H1 (cell line): ENCODE measurements at regions not wholly inside any gene's neighbourhood (a gene's known extent, or its start where the extent isn't known, plus 50 kb on each side); places are given as distances from the start of the nearest gene placed in this dataset.

ENCODE experiments used
- BACH1 ChIP-seq: IDR thresholded peaks from 2 replicates; pipeline ENCODE4 v1.6.1; 2012; ENCODE audit warnings: low read length, improper control_type of control experiment
- HDAC2 ChIP-seq, 2 experiments: fragments of 300-600 bp in 1 of 2; sonication (generic) in 1 of 2; IDR thresholded peaks; 2 replicates each; pipeline ENCODE4 v1.6.1; 2011 to 2012; ENCODE audit warnings: low read depth in 2 of 2, low read length in 2 of 2, mild to moderate bottlenecking in 2 of 2, moderate library complexity in 2 of 2, borderline replicate concordance in 1 of 2, inconsistent platforms in 1 of 2
- KDM1A ChIP-seq: fragments of 200-600, 300-600 bp; sonication (generic); IDR thresholded peaks from 2 replicates; pipeline ENCODE4 v1.7.1; 2016; ENCODE audit warnings: mild to moderate bottlenecking, low read length, borderline replicate concordance
- SIN3A ChIP-seq, 2 experiments: IDR thresholded peaks in 1 of 2; conservative IDR thresholded peaks in 1 of 2; 2 replicates each; pipeline ENCODE4 v1.6.1; 2011 to 2012; ENCODE audit warnings: low read length in 2 of 2, improper control_type of control experiment in 1 of 2, low read depth in 1 of 2, mild to moderate bottlenecking in 1 of 2
- TEAD4 ChIP-seq: IDR thresholded peaks from 2 replicates; pipeline ENCODE4 v1.6.1; 2012; ENCODE audit warnings: low read depth, low read length, inconsistent platforms, mixed read lengths
- TF ChIP-seq, protein P1 (sequence below): fragments of 300-600 bp; sonication (generic); IDR thresholded peaks from 2 replicates; pipeline ENCODE4 v1.7.1; 2012; ENCODE audit warnings: low read length, moderate library complexity, mild to moderate bottlenecking, inconsistent platforms; ENCODE audit not compliant: insufficient replicate concordance
- TF ChIP-seq, protein P2 (sequence below): IDR thresholded peaks from 2 replicates; pipeline ENCODE4 v1.6.1; 2011; ENCODE audit warnings: low read depth, mild to moderate bottlenecking, low read length; ENCODE audit not compliant: insufficient read depth
- TF ChIP-seq, protein P3 (sequence below): IDR thresholded peaks from 2 replicates; pipeline ENCODE4 v1.6.1; 2012; ENCODE audit warnings: low read length, inconsistent platforms

DNA sequence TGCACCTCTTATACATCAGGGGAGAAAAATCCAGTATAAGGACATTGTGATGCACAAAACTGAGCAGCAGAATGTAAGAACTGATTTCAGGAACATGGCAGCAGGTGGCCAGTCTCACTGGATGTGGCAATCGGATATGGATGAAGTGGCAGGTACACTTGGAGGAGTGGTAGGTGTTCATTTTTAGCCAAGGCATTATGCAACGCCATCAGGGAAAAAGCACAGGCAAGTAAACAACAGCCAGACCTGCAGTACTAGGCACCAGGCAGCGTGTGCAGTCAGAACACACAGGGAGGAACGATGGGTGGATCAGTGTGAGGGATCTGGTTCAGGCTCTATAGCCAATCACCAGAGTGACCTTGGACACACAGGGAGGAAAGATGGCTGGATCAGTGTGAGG lies 77.4 kb upstream of the GCFC2 start (continued):
- TF ChIP-seq, protein P1, sequence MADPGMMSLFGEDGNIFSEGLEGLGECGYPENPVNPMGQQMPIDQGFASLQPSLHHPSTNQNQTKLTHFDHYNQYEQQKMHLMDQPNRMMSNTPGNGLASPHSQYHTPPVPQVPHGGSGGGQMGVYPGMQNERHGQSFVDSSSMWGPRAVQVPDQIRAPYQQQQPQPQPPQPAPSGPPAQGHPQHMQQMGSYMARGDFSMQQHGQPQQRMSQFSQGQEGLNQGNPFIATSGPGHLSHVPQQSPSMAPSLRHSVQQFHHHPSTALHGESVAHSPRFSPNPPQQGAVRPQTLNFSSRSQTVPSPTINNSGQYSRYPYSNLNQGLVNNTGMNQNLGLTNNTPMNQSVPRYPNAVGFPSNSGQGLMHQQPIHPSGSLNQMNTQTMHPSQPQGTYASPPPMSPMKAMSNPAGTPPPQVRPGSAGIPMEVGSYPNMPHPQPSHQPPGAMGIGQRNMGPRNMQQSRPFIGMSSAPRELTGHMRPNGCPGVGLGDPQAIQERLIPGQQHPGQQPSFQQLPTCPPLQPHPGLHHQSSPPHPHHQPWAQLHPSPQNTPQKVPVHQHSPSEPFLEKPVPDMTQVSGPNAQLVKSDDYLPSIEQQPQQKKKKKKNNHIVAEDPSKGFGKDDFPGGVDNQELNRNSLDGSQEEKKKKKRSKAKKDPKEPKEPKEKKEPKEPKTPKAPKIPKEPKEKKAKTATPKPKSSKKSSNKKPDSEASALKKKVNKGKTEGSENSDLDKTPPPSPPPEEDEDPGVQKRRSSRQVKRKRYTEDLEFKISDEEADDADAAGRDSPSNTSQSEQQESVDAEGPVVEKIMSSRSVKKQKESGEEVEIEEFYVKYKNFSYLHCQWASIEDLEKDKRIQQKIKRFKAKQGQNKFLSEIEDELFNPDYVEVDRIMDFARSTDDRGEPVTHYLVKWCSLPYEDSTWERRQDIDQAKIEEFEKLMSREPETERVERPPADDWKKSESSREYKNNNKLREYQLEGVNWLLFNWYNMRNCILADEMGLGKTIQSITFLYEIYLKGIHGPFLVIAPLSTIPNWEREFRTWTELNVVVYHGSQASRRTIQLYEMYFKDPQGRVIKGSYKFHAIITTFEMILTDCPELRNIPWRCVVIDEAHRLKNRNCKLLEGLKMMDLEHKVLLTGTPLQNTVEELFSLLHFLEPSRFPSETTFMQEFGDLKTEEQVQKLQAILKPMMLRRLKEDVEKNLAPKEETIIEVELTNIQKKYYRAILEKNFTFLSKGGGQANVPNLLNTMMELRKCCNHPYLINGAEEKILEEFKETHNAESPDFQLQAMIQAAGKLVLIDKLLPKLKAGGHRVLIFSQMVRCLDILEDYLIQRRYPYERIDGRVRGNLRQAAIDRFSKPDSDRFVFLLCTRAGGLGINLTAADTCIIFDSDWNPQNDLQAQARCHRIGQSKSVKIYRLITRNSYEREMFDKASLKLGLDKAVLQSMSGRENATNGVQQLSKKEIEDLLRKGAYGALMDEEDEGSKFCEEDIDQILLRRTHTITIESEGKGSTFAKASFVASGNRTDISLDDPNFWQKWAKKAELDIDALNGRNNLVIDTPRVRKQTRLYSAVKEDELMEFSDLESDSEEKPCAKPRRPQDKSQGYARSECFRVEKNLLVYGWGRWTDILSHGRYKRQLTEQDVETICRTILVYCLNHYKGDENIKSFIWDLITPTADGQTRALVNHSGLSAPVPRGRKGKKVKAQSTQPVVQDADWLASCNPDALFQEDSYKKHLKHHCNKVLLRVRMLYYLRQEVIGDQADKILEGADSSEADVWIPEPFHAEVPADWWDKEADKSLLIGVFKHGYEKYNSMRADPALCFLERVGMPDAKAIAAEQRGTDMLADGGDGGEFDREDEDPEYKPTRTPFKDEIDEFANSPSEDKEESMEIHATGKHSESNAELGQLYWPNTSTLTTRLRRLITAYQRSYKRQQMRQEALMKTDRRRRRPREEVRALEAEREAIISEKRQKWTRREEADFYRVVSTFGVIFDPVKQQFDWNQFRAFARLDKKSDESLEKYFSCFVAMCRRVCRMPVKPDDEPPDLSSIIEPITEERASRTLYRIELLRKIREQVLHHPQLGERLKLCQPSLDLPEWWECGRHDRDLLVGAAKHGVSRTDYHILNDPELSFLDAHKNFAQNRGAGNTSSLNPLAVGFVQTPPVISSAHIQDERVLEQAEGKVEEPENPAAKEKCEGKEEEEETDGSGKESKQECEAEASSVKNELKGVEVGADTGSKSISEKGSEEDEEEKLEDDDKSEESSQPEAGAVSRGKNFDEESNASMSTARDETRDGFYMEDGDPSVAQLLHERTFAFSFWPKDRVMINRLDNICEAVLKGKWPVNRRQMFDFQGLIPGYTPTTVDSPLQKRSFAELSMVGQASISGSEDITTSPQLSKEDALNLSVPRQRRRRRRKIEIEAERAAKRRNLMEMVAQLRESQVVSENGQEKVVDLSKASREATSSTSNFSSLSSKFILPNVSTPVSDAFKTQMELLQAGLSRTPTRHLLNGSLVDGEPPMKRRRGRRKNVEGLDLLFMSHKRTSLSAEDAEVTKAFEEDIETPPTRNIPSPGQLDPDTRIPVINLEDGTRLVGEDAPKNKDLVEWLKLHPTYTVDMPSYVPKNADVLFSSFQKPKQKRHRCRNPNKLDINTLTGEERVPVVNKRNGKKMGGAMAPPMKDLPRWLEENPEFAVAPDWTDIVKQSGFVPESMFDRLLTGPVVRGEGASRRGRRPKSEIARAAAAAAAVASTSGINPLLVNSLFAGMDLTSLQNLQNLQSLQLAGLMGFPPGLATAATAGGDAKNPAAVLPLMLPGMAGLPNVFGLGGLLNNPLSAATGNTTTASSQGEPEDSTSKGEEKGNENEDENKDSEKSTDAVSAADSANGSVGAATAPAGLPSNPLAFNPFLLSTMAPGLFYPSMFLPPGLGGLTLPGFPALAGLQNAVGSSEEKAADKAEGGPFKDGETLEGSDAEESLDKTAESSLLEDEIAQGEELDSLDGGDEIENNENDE: no peak
- no peak for TF ChIP-seq KDM1A
- TF ChIP-seq BACH1: no peak
- TF ChIP-seq TEAD4: no peak
- TF ChIP-seq, protein P2, sequence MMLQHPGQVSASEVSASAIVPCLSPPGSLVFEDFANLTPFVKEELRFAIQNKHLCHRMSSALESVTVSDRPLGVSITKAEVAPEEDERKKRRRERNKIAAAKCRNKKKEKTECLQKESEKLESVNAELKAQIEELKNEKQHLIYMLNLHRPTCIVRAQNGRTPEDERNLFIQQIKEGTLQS: no peak
- no peak for TF ChIP-seq SIN3A (conservative IDR thresholded peaks at IDR 0.05 in 1 of 2, IDR thresholded peaks at IDR 0.05 in 1 of 2; ENCODE audit: low read depth in 1 of 2, low read length in 2 of 2)
- TF ChIP-seq, protein P3, sequence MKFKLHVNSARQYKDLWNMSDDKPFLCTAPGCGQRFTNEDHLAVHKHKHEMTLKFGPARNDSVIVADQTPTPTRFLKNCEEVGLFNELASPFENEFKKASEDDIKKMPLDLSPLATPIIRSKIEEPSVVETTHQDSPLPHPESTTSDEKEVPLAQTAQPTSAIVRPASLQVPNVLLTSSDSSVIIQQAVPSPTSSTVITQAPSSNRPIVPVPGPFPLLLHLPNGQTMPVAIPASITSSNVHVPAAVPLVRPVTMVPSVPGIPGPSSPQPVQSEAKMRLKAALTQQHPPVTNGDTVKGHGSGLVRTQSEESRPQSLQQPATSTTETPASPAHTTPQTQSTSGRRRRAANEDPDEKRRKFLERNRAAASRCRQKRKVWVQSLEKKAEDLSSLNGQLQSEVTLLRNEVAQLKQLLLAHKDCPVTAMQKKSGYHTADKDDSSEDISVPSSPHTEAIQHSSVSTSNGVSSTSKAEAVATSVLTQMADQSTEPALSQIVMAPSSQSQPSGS: no peak
- no peak for TF ChIP-seq HDAC2 (IDR thresholded peaks at IDR 0.05; ENCODE audit: borderline replicate concordance in 1 of 2, low read depth in 2 of 2, low read length in 2 of 2)
- TF ChIP-seq, all 59 proteins: peak for 0
